Neural progenitor cell (in vitro differentiated cells): ENCODE measurements at regions not wholly inside any gene's neighbourhood (a gene's known extent, or its start where the extent isn't known, plus 50 kb on each side); places are given as distances from the start of the nearest gene placed in this dataset.

ENCODE experiments used
- DNase-seq: peaks from one replicate; pipeline ENCODE4 v3.0.0-alpha.2; 2016; ENCODE audit warnings: low spot score
- H2AFZ ChIP-seq: fragments of 200-600 bp; sonication (generic); replicated peaks from 2 replicates; pipeline ENCODE4 v1.6.1; 2016; ENCODE audit warnings: antibody characterized with exemption
- H3F3A ChIP-seq: fragments of 200-600 bp; sonication (generic); 2 replicates; pipeline ENCODE4 v1.6.1; 2016; ENCODE audit warnings: antibody characterized with exemption, low read depth
- H3K27ac ChIP-seq: fragments of 200-600 bp; sonication (generic); 2 replicates; pipeline ENCODE4 v1.5.1; 2016; ENCODE audit warnings: mild to moderate bottlenecking
- H3K27me3 ChIP-seq: fragments of 200-600 bp; sonication (generic); 2 replicates; pipeline ENCODE4 v1.6.1; 2016; ENCODE audit warnings: mild to moderate bottlenecking, moderate library complexity
- H3K36me3 ChIP-seq: fragments of 200-600 bp; sonication (generic); 2 replicates; pipeline ENCODE4 v1.5.1; 2016
- H3K4me1 ChIP-seq: fragments of 200-600 bp; sonication (generic); 2 replicates; pipeline ENCODE4 v1.6.1; 2016; ENCODE audit warnings: mixed run types
- H3K4me2 ChIP-seq: fragments of 200-600 bp; sonication (generic); 2 replicates; pipeline ENCODE4 v1.6.1; 2016
- H3K4me3 ChIP-seq: fragments of 200-600 bp; sonication (generic); 2 replicates; pipeline ENCODE4 v1.5.1; 2016
- H3K79me2 ChIP-seq: fragments of 200-600 bp; sonication (generic); 2 replicates; pipeline ENCODE4 v1.6.1; 2016; ENCODE audit warnings: low read depth
- H3K9ac ChIP-seq: fragments of 200-600 bp; sonication (generic); 2 replicates; pipeline ENCODE4 v1.6.1; 2016
- H3K9me3 ChIP-seq: fragments of 200-600 bp; sonication (generic); 2 replicates; pipeline ENCODE4 v1.5.1; 2016; ENCODE audit warnings: low read depth
- H4K20me1 ChIP-seq: fragments of 200-600 bp; sonication (generic); 2 replicates; pipeline ENCODE4 v1.6.1; 2016; ENCODE audit warnings: low read depth
- H3K27ac Mint-ChIP-seq: 3 replicates; pipeline ENCODE4 v1.8.0; 2021; ENCODE audit warnings: mixed read lengths
- H3K27me3 Mint-ChIP-seq: 2 replicates; pipeline ENCODE4 v1.8.0; 2022; ENCODE audit warnings: low read depth, mild to moderate bottlenecking, inconsistent platforms, moderate library complexity, mixed read lengths; ENCODE audit not compliant: insufficient read depth
- H3K36me3 Mint-ChIP-seq: 3 replicates; pipeline ENCODE4 v1.8.0; 2021; ENCODE audit warnings: mixed read lengths
- H3K4me1 Mint-ChIP-seq: 3 replicates; pipeline ENCODE4 v1.8.0; 2021; ENCODE audit warnings: mixed read lengths
- H3K4me3 Mint-ChIP-seq: 3 replicates; pipeline ENCODE4 v1.8.0; 2021; ENCODE audit warnings: mild to moderate bottlenecking, moderate library complexity, mixed read lengths
- H3K9me3 Mint-ChIP-seq: 3 replicates; pipeline ENCODE4 v1.8.0; 2020; ENCODE audit warnings: mixed read lengths
- CTCF ChIP-seq: fragments of 200-600 bp; sonication (generic); IDR thresholded peaks from 2 replicates; pipeline ENCODE4 v1.5.1; 2017; ENCODE audit warnings: antibody characterized with exemption, mild to moderate bottlenecking
- EZH2 ChIP-seq: fragments of 200-600 bp; sonication (generic); IDR thresholded peaks from 2 replicates; pipeline ENCODE4 v1.6.1; 2017; ENCODE audit warnings: antibody characterized with exemption, mild to moderate bottlenecking, moderate library complexity
- EZH2phosphoT487 ChIP-seq: fragments of 200-600 bp; sonication (generic); IDR thresholded peaks from 2 replicates; pipeline ENCODE4 v1.6.1; 2017; ENCODE audit warnings: antibody characterized with exemption

GRCh38 chr3:181056136-181056732, 66.7 kb upstream of the DNAJC19 start:
- Histone ChIP-seq H3K9ac (no peak overlapping the region), H3K79me2 (no peaks in the 10 kb centered on the region), H3K9me3 (no peaks in the 10 kb centered on the region), H3K4me3 (no peak overlapping the region), H4K20me1 (no peaks in the 10 kb centered on the region), H3K27ac (no peak overlapping the region), H3K27me3 (no peaks in the 10 kb centered on the region), H2AFZ (no peak overlapping the region), H3K4me2 (no peak overlapping the region), H3K4me1 (peaks cover 7% of the 10 kb centered on the region), H3F3A (no peaks in the 10 kb centered on the region), H3K36me3 (no peaks in the 10 kb centered on the region)
- Mint-ChIP-seq H3K27me3 (no peaks in the 10 kb centered on the region), H3K27ac (peak overlapping the region; percentile 92), H3K36me3 (peaks cover 2% of the 10 kb centered on the region), H3K4me3 (peak overlapping the region; percentile 83), H3K9me3 (peaks cover 3% of the 10 kb centered on the region), H3K4me1 (peaks cover 61% of the 10 kb centered on the region)
- no peak for DNase-seq
- TF ChIP-seq EZH2: no peak
- no peak for TF ChIP-seq EZH2phosphoT487
- no peak for TF ChIP-seq CTCF

- Histone ChIP-seq H3K36me3 (no peaks in the 10 kb centered on the region), H3K9me3 (no peaks in the 10 kb centered on the region), H3K4me3 (no peak overlapping the region), H3K79me2 (no peaks in the 10 kb centered on the region), H3K9ac (no peak overlapping the region), H3K27ac (no peak overlapping the region), H3F3A (no peaks in the 10 kb centered on the region), H2AFZ (no peak overlapping the region), H3K4me2 (no peak overlapping the region), H3K27me3 (no peaks in the 10 kb centered on the region), H3K4me1 (peaks cover 16% of the 10 kb centered on the region), H4K20me1 (no peaks in the 10 kb centered on the region)
- Mint-ChIP-seq H3K4me3 (no peak overlapping the region), H3K9me3 (no peaks in the 10 kb centered on the region), H3K4me1 (peaks cover 60% of the 10 kb centered on the region), H3K36me3 (no peaks in the 10 kb centered on the region), H3K27me3 (no peaks in the 10 kb centered on the region), H3K27ac (peak overlapping the region; percentile 4)
- TF ChIP-seq EZH2phosphoT487 (no peak), CTCF (no peak)
- DNase-seq: no peak
Observed at GRCh38 chr3:181054538-181054937, 65.0 kb upstream of the DNAJC19 start.

GRCh38 chr3:181052256-181052655, 62.7 kb upstream of the DNAJC19 start:
- H3K27ac ChIP-seq: no peak overlapping the region

More at GRCh38 chr3:181052256-181052655, 62.7 kb upstream of the DNAJC19 start:
- H2AFZ ChIP-seq: no peak overlapping the region
- no peak overlapping the region for H3K9ac ChIP-seq
- no peaks in the 10 kb centered on the region for H3K36me3 ChIP-seq
- no peak overlapping the region for H3K4me3 Mint-ChIP-seq
- no peak overlapping the region for H3K4me2 ChIP-seq
- H3K4me1 ChIP-seq: peaks cover 16% of the 10 kb centered on the region
- peaks cover 3% of the 10 kb centered on the region for H3K9me3 Mint-ChIP-seq
- H3K79me2 ChIP-seq: no peaks in the 10 kb centered on the region
- no peaks in the 10 kb centered on the region for H3F3A ChIP-seq
- no peaks in the 10 kb centered on the region for H3K27me3 ChIP-seq
- no peak for DNase-seq
- H3K9me3 ChIP-seq: no peaks in the 10 kb centered on the region
- peaks cover 49% of the 10 kb centered on the region for H3K4me1 Mint-ChIP-seq
- H3K4me3 ChIP-seq: no peak overlapping the region
- peaks cover under 1% of the 10 kb centered on the region for H3K36me3 Mint-ChIP-seq
- H3K27ac Mint-ChIP-seq: no peak overlapping the region
- TF ChIP-seq CTCF: no peak
- no peak for TF ChIP-seq EZH2
- no peak for TF ChIP-seq EZH2phosphoT487
- H3K27me3 Mint-ChIP-seq: no peaks in the 10 kb centered on the region
- no peaks in the 10 kb centered on the region for H4K20me1 ChIP-seq
